Smooth muscle cell (in vitro differentiated cells): ENCODE measurements at regions not wholly inside any gene's neighbourhood (a gene's known extent, or its start where the extent isn't known, plus 50 kb on each side); places are given as distances from the start of the nearest gene placed in this dataset.

Experiments used
- DNase-seq: peaks from one replicate; lab custom pipeline; 2025; ENCODE audit not compliant: unreplicated experiment; lab: John Stamatoyannopoulos, UW
- H2AFZ ChIP-seq: fragments of 200-600 bp; sonication (generic); 2 replicates; pipeline ENCODE4 v1.6.0; 2016; ENCODE audit warnings: antibody characterized with exemption, low read depth, mild to moderate bottlenecking
- H3F3A ChIP-seq: fragments of 200-600 bp; sonication (generic); 2 replicates; pipeline ENCODE4 v1.6.0; 2017; ENCODE audit warnings: antibody characterized with exemption, low read depth
- H3K27ac ChIP-seq: fragments of 200-600 bp; sonication (generic); 2 replicates; pipeline ENCODE4 v1.5.1; 2016; ENCODE audit warnings: low read depth, mild to moderate bottlenecking
- H3K27me3 ChIP-seq: fragments of 200-600 bp; sonication (generic); 2 replicates; pipeline ENCODE4 v1.6.1; 2016; ENCODE audit warnings: low read depth, mild to moderate bottlenecking
- H3K36me3 ChIP-seq: fragments of 200-600 bp; sonication (generic); 2 replicates; pipeline ENCODE4 v1.5.1; 2016; ENCODE audit warnings: low read depth
- H3K4me1 ChIP-seq: fragments of 200-600 bp; sonication (generic); 2 replicates; pipeline ENCODE4 v1.5.1; 2016; ENCODE audit warnings: low read depth
- H3K4me2 ChIP-seq: fragments of 200-600 bp; sonication (generic); 2 replicates; pipeline ENCODE4 v1.6.0; 2016; ENCODE audit warnings: mild to moderate bottlenecking
- H3K4me3 ChIP-seq: fragments of 200-600 bp; sonication (generic); 2 replicates; pipeline ENCODE4 v1.5.1; 2016; ENCODE audit warnings: mild to moderate bottlenecking
- H3K79me2 ChIP-seq: fragments of 200-600 bp; sonication (generic); 2 replicates; pipeline ENCODE4 v1.6.0; 2016; ENCODE audit warnings: low read depth, mild to moderate bottlenecking
- H3K9ac ChIP-seq: fragments of 200-600 bp; sonication (generic); 2 replicates; pipeline ENCODE4 v1.6.0; 2016; ENCODE audit warnings: low read depth
- H3K9me3 ChIP-seq: fragments of 200-600 bp; sonication (generic); replicated peaks from 2 replicates; pipeline ENCODE4 v1.5.1; 2016; ENCODE audit warnings: low read depth
- H4K20me1 ChIP-seq: fragments of 200-600 bp; sonication (generic); 2 replicates; pipeline ENCODE4 v1.6.0; 2016; ENCODE audit warnings: low read depth
- CTCF ChIP-seq: fragments of 200-600 bp; sonication (generic); IDR thresholded peaks from 2 replicates; pipeline ENCODE4 v1.5.1; 2017; ENCODE audit warnings: borderline replicate concordance, mild to moderate bottlenecking, antibody characterized with exemption; ENCODE audit not compliant: insufficient read depth, poor library complexity, severe bottlenecking
- WGBS: methylation state at CpG from one replicate; pipeline ENCODE4 v1.1.7; 2016; ENCODE audit warnings: low lambda C conversion rate; 5-methylcytosine and 5-hydroxymethylcytosine counted together

- Histone ChIP-seq H3K9ac (no peak overlapping the region), H3K4me1 (no peaks in the 10 kb centered on the region), H3K79me2 (no peaks in the 10 kb centered on the region), H3K36me3 (no peaks in the 10 kb centered on the region), H3K9me3 (no peaks in the 10 kb centered on the region), H3K4me3 (no peak overlapping the region), H4K20me1 (no peaks in the 10 kb centered on the region), H3F3A (no peaks in the 10 kb centered on the region), H2AFZ (no peak overlapping the region), H3K27me3 (peaks cover 4% of the 10 kb centered on the region), H3K4me2 (no peak overlapping the region), H3K27ac (no peak overlapping the region)
- DNase-seq, result no peak
- 91% methylated on average over 3 of the region's 3 CpGs for WGBS
- no peak for TF ChIP-seq CTCF
Observed at GRCh38 chr15:69700380-69700779, 247.8 kb downstream of the RPLP1 start.

GRCh38 chr15:69701198-69701597 is 248.6 kb downstream of the RPLP1 start:
- Histone ChIP-seq H3K27me3 (peaks cover 4% of the 10 kb centered on the region), H2AFZ (no peak overlapping the region), H3K27ac (no peak overlapping the region), H3K79me2 (no peaks in the 10 kb centered on the region), H3K4me3 (no peak overlapping the region), H3K4me1 (no peaks in the 10 kb centered on the region), H3K36me3 (no peaks in the 10 kb centered on the region), H3K9ac (no peak overlapping the region), H3K9me3 (no peaks in the 10 kb centered on the region), H3K4me2 (no peak overlapping the region), H4K20me1 (no peaks in the 10 kb centered on the region), H3F3A (no peaks in the 10 kb centered on the region)
- 90% methylated on average over 3 of the region's 3 CpGs for WGBS
- DNase-seq, result no peak
- no peak for TF ChIP-seq CTCF

GRCh38 chr15:69703532-69704187 is 251.0 kb downstream of the RPLP1 start:
- DNase-seq, result no peak
- no peak overlapping the region for H2AFZ ChIP-seq
- no peak overlapping the region for H3K9ac ChIP-seq
- H3F3A ChIP-seq, result no peaks in the 10 kb centered on the region
- H3K4me2 ChIP-seq, result no peak overlapping the region
- no peaks in the 10 kb centered on the region for H3K9me3 ChIP-seq
- no peaks in the 10 kb centered on the region for H3K36me3 ChIP-seq
- H3K4me1 ChIP-seq, result no peaks in the 10 kb centered on the region
- H3K79me2 ChIP-seq, result no peaks in the 10 kb centered on the region
- peaks cover under 1% of the 10 kb centered on the region for H3K27me3 ChIP-seq
- TF ChIP-seq CTCF, result no peak
- H4K20me1 ChIP-seq, result no peaks in the 10 kb centered on the region
- WGBS, result 87% methylated on average over 9 of the region's 9 CpGs
- H3K27ac ChIP-seq, result no peak overlapping the region
- no peak overlapping the region for H3K4me3 ChIP-seq

GRCh38 chr15:69704229-69704628 is 251.6 kb downstream of the RPLP1 start:
- TF ChIP-seq CTCF, result no peak
- Histone ChIP-seq H3K9ac (no peak overlapping the region), H3F3A (no peaks in the 10 kb centered on the region), H3K4me3 (no peak overlapping the region), H3K36me3 (no peaks in the 10 kb centered on the region), H3K79me2 (no peaks in the 10 kb centered on the region), H3K4me1 (no peaks in the 10 kb centered on the region), H2AFZ (no peak overlapping the region), H3K27ac (no peak overlapping the region), H3K9me3 (no peaks in the 10 kb centered on the region), H4K20me1 (no peaks in the 10 kb centered on the region), H3K27me3 (no peaks in the 10 kb centered on the region), H3K4me2 (no peak overlapping the region)
- 85% methylated on average over 3 of the region's 3 CpGs for WGBS
- DNase-seq, result no peak
